ENCODE measurements at regions not wholly inside any gene's neighbourhood (a gene's known extent, or its start where the extent isn't known, plus 50 kb on each side); places are given as distances from the start of the nearest gene placed in this dataset.

GRCh38 chr13:40471911-40472310 is 194.5 kb downstream of the FOXO1 start:
- CTCF ChIA-PET = no interaction called here
- POLR2A ChIA-PET (ENCODE audit: low non-redundant PET) = no interaction called here
- DNase-seq (ENCODE audit: low spot score) = no peak
- no peak overlapping the region for H3K27ac ChIP-seq
- TF ChIP-seq CTCF (conservative IDR thresholded peaks at IDR 0.05; ENCODE audit: low read depth) = no peak

- DNase-seq (ENCODE audit: low spot score) = no peak
- H3K27ac ChIP-seq = no peak overlapping the region
- CTCF ChIA-PET = no interaction called here
- POLR2A ChIA-PET (ENCODE audit: low non-redundant PET) = interaction anchor here (0.5 kb wide), 1 partner anchor 15 kb away, joined by 3 read pairs; no protein-coding TSS in a partner anchor
- no peak for TF ChIP-seq CTCF (conservative IDR thresholded peaks at IDR 0.05; ENCODE audit: low read depth)
Observed at GRCh38 chr13:40472427-40473220, 193.8 kb downstream of the FOXO1 start.

GRCh38 chr13:40475617-40476016 is 190.8 kb downstream of the FOXO1 start:
- ChIA-PET POLR2A (ENCODE audit: low non-redundant PET) (no interaction called here), CTCF (interaction anchor here (0.6 to 0.7 kb wide), 2 partner anchors 178 to 196 kb away, joined by 3 to 4 read pairs; no protein-coding TSS in a partner anchor)
- no peak for DNase-seq (ENCODE audit: low spot score)
- H3K27ac ChIP-seq = no peak overlapping the region
- TF ChIP-seq CTCF (conservative IDR thresholded peaks at IDR 0.05; ENCODE audit: low read depth) = no peak

- no peak overlapping the region; the same call in 1 of the 2 replicates for H3K27ac ChIP-seq
- POLR2A ChIA-PET (ENCODE audit: low non-redundant PET) = no interaction called here
- TF ChIP-seq CTCF (conservative IDR thresholded peaks at IDR 0.05; ENCODE audit: low read depth) = no peak
- no peak for DNase-seq (ENCODE audit: low spot score)
- CTCF ChIA-PET = interaction anchor here (0.7 to 1.1 kb wide), 3 partner anchors 42 to 339 kb away, joined by 3 to 4 read pairs (median 3); no protein-coding TSS in a partner anchor
Observed at GRCh38 chr13:40476175-40476958, 190.1 kb downstream of the FOXO1 start.

- ChIA-PET POLR2A (ENCODE audit: low non-redundant PET) (no interaction called here), CTCF (no interaction called here)
- no peak overlapping the region for H3K27ac ChIP-seq
- TF ChIP-seq CTCF (conservative IDR thresholded peaks at IDR 0.05; ENCODE audit: low read depth) = no peak
- DNase-seq (ENCODE audit: low spot score) = no peak
Observed at GRCh38 chr13:40477623-40478608, 188.5 kb downstream of the FOXO1 start.

GRCh38 chr13:40478775-40479174 is 187.7 kb downstream of the FOXO1 start:
- no peak for TF ChIP-seq CTCF (conservative IDR thresholded peaks at IDR 0.05; ENCODE audit: low read depth)
- H3K27ac ChIP-seq = no peak overlapping the region
- DNase-seq (ENCODE audit: low spot score) = no peak
- POLR2A ChIA-PET (ENCODE audit: low non-redundant PET) = no interaction called here
- CTCF ChIA-PET = no interaction called here

All from RWPE1 (cell line).